HL-60 (cell line): ENCODE measurements at regions not wholly inside any gene's neighbourhood (a gene's known extent, or its start where the extent isn't known, plus 50 kb on each side); places are given as distances from the start of the nearest gene placed in this dataset.

Source experiments
- DNase-seq, 2 experiments: peaks; one replicate each; pipeline ENCODE4 v3.0.0-alpha.2; 2010 to 2020; ENCODE audit warnings: low read depth in 1 of 2, low spot score in 1 of 2
- H3K27ac ChIP-seq: fragments of 250-450 bp; sonication (Bioruptor Pico); replicated peaks from 2 replicates; pipeline ENCODE4 v1.5.1; 2020; ENCODE audit warnings: mild to moderate bottlenecking, moderate library complexity
- H3K27me3 ChIP-seq: fragments of 250-450 bp; sonication (Bioruptor Pico); 2 replicates; pipeline ENCODE4 v1.5.1; 2021; ENCODE audit warnings: mild to moderate bottlenecking, moderate library complexity; ENCODE audit not compliant: insufficient read depth, poor library complexity, severe bottlenecking
- H3K4me3 ChIP-seq: replicated peaks from 2 replicates; pipeline ENCODE4 v1.5.1; 2011; ENCODE audit warnings: mild to moderate bottlenecking, control low read depth, low read length; ENCODE audit not compliant: insufficient read depth
- GABPA ChIP-seq: IDR thresholded peaks from 2 replicates; pipeline ENCODE4 v1.6.1; 2012; ENCODE audit warnings: low read depth
- POLR2AphosphoS5 ChIP-seq: IDR thresholded peaks from 2 replicates; pipeline ENCODE4 v1.6.1; 2012; ENCODE audit warnings: low read depth
- SPI1 ChIP-seq: IDR thresholded peaks from 2 replicates; pipeline ENCODE4 v1.6.1; 2012; ENCODE audit warnings: low read depth, mild to moderate bottlenecking, borderline replicate concordance
- TF ChIP-seq, protein P1 (sequence below): IDR thresholded peaks from 2 replicates; pipeline ENCODE4 v1.6.1; 2012; ENCODE audit warnings: low read depth; ENCODE audit not compliant: insufficient replicate concordance
- TF ChIP-seq, protein P2 (sequence below): IDR thresholded peaks from one replicate; pipeline ENCODE4 v1.5.1; 2011; ENCODE audit warnings: low read length, control low read depth, inconsistent platforms; ENCODE audit not compliant: insufficient read depth

DNA sequence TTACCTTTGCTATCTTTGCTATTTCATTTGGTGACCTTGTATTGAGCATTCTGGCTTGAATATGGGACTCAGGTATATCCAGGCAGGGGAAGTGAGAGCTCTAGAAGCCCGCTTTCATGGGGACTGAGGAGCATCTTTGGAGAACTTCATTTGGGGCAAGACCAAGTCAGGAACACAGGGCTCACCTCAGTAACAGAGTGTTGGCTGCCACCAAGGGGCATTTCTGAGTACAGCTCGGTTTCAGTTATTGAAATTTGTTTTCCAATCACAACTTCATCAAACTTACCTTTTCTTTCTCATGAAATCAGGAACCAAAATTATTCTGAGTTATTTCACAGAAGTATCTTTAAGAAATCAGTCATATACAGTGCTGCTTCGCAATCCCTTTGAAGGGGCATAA, 337.2 kb downstream of the C7orf25 start:
- Histone ChIP-seq H3K27ac (no peak overlapping the region), H3K27me3 (peaks cover 5% of the 10 kb centered on the region), H3K4me3 (no peak overlapping the region)
- no peak for TF ChIP-seq POLR2AphosphoS5
- TF ChIP-seq, protein P1, sequence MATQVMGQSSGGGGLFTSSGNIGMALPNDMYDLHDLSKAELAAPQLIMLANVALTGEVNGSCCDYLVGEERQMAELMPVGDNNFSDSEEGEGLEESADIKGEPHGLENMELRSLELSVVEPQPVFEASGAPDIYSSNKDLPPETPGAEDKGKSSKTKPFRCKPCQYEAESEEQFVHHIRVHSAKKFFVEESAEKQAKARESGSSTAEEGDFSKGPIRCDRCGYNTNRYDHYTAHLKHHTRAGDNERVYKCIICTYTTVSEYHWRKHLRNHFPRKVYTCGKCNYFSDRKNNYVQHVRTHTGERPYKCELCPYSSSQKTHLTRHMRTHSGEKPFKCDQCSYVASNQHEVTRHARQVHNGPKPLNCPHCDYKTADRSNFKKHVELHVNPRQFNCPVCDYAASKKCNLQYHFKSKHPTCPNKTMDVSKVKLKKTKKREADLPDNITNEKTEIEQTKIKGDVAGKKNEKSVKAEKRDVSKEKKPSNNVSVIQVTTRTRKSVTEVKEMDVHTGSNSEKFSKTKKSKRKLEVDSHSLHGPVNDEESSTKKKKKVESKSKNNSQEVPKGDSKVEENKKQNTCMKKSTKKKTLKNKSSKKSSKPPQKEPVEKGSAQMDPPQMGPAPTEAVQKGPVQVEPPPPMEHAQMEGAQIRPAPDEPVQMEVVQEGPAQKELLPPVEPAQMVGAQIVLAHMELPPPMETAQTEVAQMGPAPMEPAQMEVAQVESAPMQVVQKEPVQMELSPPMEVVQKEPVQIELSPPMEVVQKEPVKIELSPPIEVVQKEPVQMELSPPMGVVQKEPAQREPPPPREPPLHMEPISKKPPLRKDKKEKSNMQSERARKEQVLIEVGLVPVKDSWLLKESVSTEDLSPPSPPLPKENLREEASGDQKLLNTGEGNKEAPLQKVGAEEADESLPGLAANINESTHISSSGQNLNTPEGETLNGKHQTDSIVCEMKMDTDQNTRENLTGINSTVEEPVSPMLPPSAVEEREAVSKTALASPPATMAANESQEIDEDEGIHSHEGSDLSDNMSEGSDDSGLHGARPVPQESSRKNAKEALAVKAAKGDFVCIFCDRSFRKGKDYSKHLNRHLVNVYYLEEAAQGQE = no peak
- TF ChIP-seq GABPA = no peak
- no peak for TF ChIP-seq SPI1
- TF ChIP-seq, protein P2, sequence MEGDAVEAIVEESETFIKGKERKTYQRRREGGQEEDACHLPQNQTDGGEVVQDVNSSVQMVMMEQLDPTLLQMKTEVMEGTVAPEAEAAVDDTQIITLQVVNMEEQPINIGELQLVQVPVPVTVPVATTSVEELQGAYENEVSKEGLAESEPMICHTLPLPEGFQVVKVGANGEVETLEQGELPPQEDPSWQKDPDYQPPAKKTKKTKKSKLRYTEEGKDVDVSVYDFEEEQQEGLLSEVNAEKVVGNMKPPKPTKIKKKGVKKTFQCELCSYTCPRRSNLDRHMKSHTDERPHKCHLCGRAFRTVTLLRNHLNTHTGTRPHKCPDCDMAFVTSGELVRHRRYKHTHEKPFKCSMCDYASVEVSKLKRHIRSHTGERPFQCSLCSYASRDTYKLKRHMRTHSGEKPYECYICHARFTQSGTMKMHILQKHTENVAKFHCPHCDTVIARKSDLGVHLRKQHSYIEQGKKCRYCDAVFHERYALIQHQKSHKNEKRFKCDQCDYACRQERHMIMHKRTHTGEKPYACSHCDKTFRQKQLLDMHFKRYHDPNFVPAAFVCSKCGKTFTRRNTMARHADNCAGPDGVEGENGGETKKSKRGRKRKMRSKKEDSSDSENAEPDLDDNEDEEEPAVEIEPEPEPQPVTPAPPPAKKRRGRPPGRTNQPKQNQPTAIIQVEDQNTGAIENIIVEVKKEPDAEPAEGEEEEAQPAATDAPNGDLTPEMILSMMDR = no peak
- DNase-seq = no peak

DNA sequence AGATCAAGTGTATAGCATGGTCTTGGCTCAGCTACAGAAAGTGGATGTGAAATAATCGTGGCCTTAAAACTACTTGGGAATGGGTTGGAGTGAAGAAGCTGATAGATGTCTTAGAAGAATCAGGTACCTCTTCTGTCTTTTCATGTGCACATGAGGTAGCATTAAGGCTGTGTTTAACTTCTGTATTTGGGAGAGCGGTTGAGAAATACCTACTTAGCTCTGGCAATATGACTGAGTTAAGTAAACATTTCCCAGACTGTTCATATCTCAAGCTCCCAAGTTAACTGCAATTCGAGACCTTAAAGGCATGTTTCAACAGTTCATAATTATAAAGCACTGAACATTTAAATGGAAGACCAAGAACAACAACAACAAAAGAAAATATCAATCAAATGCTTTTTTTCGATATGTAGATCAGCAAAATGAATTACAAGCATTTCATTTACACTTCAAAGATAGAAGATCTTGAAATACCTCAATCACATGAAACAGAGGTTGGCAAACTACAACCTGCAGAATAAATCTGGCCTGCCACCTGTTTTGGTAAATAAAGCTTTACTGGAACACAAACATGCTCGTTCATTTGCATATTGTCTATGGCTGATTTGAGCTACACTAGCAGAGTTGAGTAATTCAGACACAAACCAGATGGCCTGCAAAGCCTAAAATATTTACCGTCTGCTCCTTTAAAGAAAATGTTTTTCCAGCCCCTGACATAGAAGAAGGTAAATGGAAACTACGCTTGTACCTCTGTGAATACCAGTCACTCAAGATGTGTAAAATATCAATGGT, 337.1 kb upstream of the GLI3 start:
- Histone ChIP-seq H3K27ac (no peak overlapping the region), H3K27me3 (peaks cover 5% of the 10 kb centered on the region), H3K4me3 (no peak overlapping the region)
- TF ChIP-seq, protein P1 = no peak
- no peak for TF ChIP-seq GABPA
- TF ChIP-seq POLR2AphosphoS5 = no peak
- TF ChIP-seq, protein P2 = no peak
- no peak for TF ChIP-seq SPI1
- DNase-seq = no peak

DNA sequence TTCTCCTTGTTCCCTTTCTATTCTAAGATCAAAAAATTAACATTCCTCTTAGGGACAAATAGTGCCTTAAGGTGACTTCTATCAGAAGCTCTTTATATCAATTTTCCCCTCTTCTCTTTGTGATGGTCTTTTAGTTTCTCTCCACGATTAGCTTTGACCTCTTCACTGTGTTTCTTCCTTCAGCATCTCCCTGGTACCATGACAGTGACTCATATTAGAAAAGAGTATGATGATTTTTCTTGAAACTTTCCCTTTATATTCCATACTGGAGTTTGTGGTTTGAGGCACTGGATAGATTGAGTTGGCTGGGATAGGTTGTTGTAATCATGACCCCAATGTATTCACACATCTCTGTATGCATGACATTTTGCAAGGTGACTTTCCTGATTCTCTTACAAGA, 335.6 kb upstream of the GLI3 start:
- Histone ChIP-seq H3K4me3 (no peak overlapping the region), H3K27me3 (peaks cover 5% of the 10 kb centered on the region), H3K27ac (no peak overlapping the region)
- no peak for TF ChIP-seq GABPA
- TF ChIP-seq, protein P2 = no peak
- DNase-seq = no peak

DNA sequence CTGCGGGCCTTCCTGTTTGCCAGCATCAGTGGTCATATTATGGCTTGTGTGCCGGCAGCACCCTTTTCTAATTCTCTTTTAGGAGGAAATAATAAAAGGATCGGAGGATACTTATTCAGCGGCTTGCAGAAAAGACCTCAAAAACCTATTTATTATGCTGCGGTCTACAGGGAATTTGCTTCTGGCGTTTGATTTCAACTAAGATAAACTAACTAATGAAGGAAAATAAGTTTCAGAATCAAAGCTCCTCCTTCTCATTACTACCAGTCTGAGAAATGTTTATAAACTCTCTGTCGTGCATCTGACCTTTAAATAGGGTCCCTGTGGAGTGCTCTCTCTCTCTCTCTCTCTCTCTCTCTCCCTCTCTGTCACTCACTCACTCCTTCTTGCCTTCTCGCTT, 335.0 kb upstream of the GLI3 start:
- H3K4me3 ChIP-seq = no peak overlapping the region
- no peak overlapping the region for H3K27ac ChIP-seq
- DNase-seq = no peak
- TF ChIP-seq, protein P1 = no peak
- TF ChIP-seq, protein P2 = no peak
- TF ChIP-seq GABPA = no peak
- TF ChIP-seq SPI1 = no peak
- TF ChIP-seq POLR2AphosphoS5 = no peak
- peaks cover 1% of the 10 kb centered on the region for H3K27me3 ChIP-seq
